H1 (cell line): ENCODE measurements at regions not wholly inside any gene's neighbourhood (a gene's known extent, or its start where the extent isn't known, plus 50 kb on each side); places are given as distances from the start of the nearest gene placed in this dataset.

Source experiments
- CTCF ChIA-PET: fragments of 300-600 bp; sonication (Branson Sonifier 250); formaldehyde crosslinking; loops from one replicate; lab custom pipeline; 2021; ENCODE audit not compliant: partially characterized antibody; lab: Charles Lee
- POLR2A ChIA-PET: fragments of 300-600 bp; sonication (Branson Sonifier 250); formaldehyde crosslinking; loops from one replicate; lab custom pipeline; 2021; ENCODE audit warnings: inconsistent platforms; ENCODE audit not compliant: partially characterized antibody; lab: Charles Lee
- DNase-seq, 2 experiments: peaks; one replicate each; pipeline versions ENCODE4 v3.0.0 to v3.0.0-alpha.2; 2010 to 2022; ENCODE audit warnings: low spot score in 2 of 2, low read depth in 1 of 2, mixed read lengths in 1 of 2
- FAIRE-seq: peaks from 2 replicates; lab custom pipeline; 2011; peaks lifted over from hg19 to GRCh38; lab: Jason Lieb, UNC
- H2AFZ ChIP-seq: 2 replicates; pipeline ENCODE4 v1.8.1; 2012; ENCODE audit warnings: low read length, inconsistent platforms
- H2AK5ac ChIP-seq: 2 replicates; pipeline ENCODE4 v1.6.1; 2013; ENCODE audit warnings: low read depth, low read length
- H2BK120ac ChIP-seq: replicated peaks from 2 replicates; pipeline ENCODE3; 2013; ENCODE audit warnings: low read depth, low read length, inconsistent platforms
- H2BK12ac ChIP-seq: 2 replicates; pipeline ENCODE4 v1.6.1; 2013; ENCODE audit warnings: low read depth, low read length
- H2BK15ac ChIP-seq: 2 replicates; pipeline ENCODE4 v1.6.1; 2013; ENCODE audit warnings: low read length
- H2BK20ac ChIP-seq: 2 replicates; pipeline ENCODE4 v1.6.1; 2013; ENCODE audit warnings: low read length
- H2BK5ac ChIP-seq: 2 replicates; pipeline ENCODE4 v1.6.1; 2013; ENCODE audit warnings: low read depth, low read length
- H3K14ac ChIP-seq: 2 replicates; pipeline ENCODE4 v1.6.1; 2013; ENCODE audit warnings: inconsistent platforms; ENCODE audit not compliant: insufficient read length
- H3K18ac ChIP-seq: 2 replicates; pipeline ENCODE4 v1.6.1; 2013; ENCODE audit warnings: low read length; ENCODE audit errors: extremely low read depth
- H3K23ac ChIP-seq: 2 replicates; pipeline ENCODE4 v1.6.1; 2013; ENCODE audit warnings: inconsistent platforms; ENCODE audit not compliant: insufficient read length
- H3K23me2 ChIP-seq: 2 replicates; pipeline ENCODE4 v1.6.1; 2013; ENCODE audit warnings: low read depth, low read length
- H3K27ac ChIP-seq: 2 replicates; pipeline ENCODE4 v1.6.1; 2011; ENCODE audit warnings: low read depth, low read length, inconsistent platforms
- H3K27me3 ChIP-seq, 4 experiments: replicated peaks in 1 of 4; 1 replicate in 1 of 4; 2 replicates in 3 of 4; pipeline versions ENCODE4 v1.6.1 to v1.8.1; 2011 to 2013; ENCODE audit warnings: low read length in 3 of 4, mild to moderate bottlenecking in 3 of 4, inconsistent platforms in 2 of 4, mixed read lengths in 2 of 4, moderate library complexity in 1 of 4; ENCODE audit not compliant: control insufficient read depth in 3 of 4, insufficient read depth in 3 of 4; ENCODE audit errors: extremely low read depth in 1 of 4
- H3K36me3 ChIP-seq, 4 experiments: 2 replicates each; pipeline versions ENCODE4 v1.6.1 to v1.8.1; 2011 to 2013; ENCODE audit warnings: mild to moderate bottlenecking in 4 of 4, low read length in 3 of 4, moderate library complexity in 2 of 4, control low read depth in 1 of 4, inconsistent platforms in 1 of 4; ENCODE audit not compliant: insufficient read depth in 4 of 4, control insufficient read depth in 2 of 4
- H3K4ac ChIP-seq: replicated peaks from 2 replicates; pipeline ENCODE3; 2013; ENCODE audit warnings: low read length, low read depth, mixed read lengths, inconsistent platforms; ENCODE audit not compliant: insufficient read length
- H3K4me1 ChIP-seq, 4 experiments: replicated peaks in 1 of 4; 1 replicate in 1 of 4; 2 replicates in 3 of 4; pipeline versions ENCODE4 v1.6.1 to v1.8.1; 2011 to 2013; ENCODE audit warnings: low read length in 3 of 4, inconsistent platforms in 2 of 4, mixed read lengths in 1 of 4; ENCODE audit not compliant: insufficient read depth in 4 of 4, control insufficient read depth in 3 of 4
- H3K4me2 ChIP-seq, 2 experiments: 2 replicates each; pipeline versions ENCODE4 v1.6.1 to v1.8.1; 2011 to 2013; ENCODE audit warnings: low read depth in 2 of 2, low read length in 2 of 2, control low read depth in 1 of 2, inconsistent platforms in 1 of 2, mild to moderate bottlenecking in 1 of 2; ENCODE audit not compliant: insufficient read depth in 1 of 2
- H3K4me3 ChIP-seq, 4 experiments: fragments of 200-600, 300-600 bp in 1 of 4; sonication (generic), shearing (Covaris generic), sonication (Bioruptor Twin) in 1 of 4; 2 replicates each; pipeline versions ENCODE4 v1.5.1 to v1.8.1; 2011 to 2016; ENCODE audit warnings: low read length in 4 of 4, low read depth in 3 of 4, control low read depth in 2 of 4, inconsistent platforms in 2 of 4, mild to moderate bottlenecking in 2 of 4, mixed read lengths in 1 of 4, moderate library complexity in 1 of 4; ENCODE audit not compliant: insufficient read depth in 2 of 4; ENCODE audit errors: extremely low read depth in 1 of 4
- H3K56ac ChIP-seq: replicated peaks from 2 replicates; pipeline ENCODE3; 2013; ENCODE audit warnings: low read depth, mild to moderate bottlenecking, mixed read lengths, low read length, inconsistent platforms; ENCODE audit not compliant: insufficient read length
- H3K79me1 ChIP-seq: 2 replicates; pipeline ENCODE4 v1.6.1; 2013; ENCODE audit warnings: low read depth, low read length, control low read depth
- H3K79me2 ChIP-seq, 2 experiments: 2 replicates each; pipeline versions ENCODE4 v1.6.1 to v1.8.1; 2012 to 2013; ENCODE audit warnings: low read length in 2 of 2, mild to moderate bottlenecking in 2 of 2, inconsistent platforms in 1 of 2; ENCODE audit not compliant: insufficient read depth in 2 of 2, control insufficient read depth in 1 of 2
- H3K9ac ChIP-seq, 4 experiments: replicated peaks in 1 of 4; 1 replicate in 1 of 4; 2 replicates in 3 of 4; pipeline versions ENCODE4 v1.6.1 to v1.8.1; 2011 to 2013; ENCODE audit warnings: low read depth in 3 of 4, low read length in 3 of 4, control low read depth in 2 of 4, mild to moderate bottlenecking in 2 of 4, moderate library complexity in 2 of 4, inconsistent platforms in 1 of 4; ENCODE audit errors: extremely low read depth in 1 of 4
- H3K9me3 ChIP-seq, 2 experiments: 2 replicates each; pipeline versions ENCODE4 v1.6.1 to v1.8.1; 2012 to 2013; ENCODE audit warnings: mild to moderate bottlenecking in 2 of 2, moderate library complexity in 2 of 2, control low read depth in 1 of 2, inconsistent platforms in 1 of 2, low read depth in 1 of 2, low read length in 1 of 2, mixed read lengths in 1 of 2; ENCODE audit not compliant: insufficient read depth in 2 of 2
- H4K20me1 ChIP-seq, 2 experiments: replicated peaks in 1 of 2; 2 replicates each; pipeline versions ENCODE3 to v1.8.1; 2011 to 2013; ENCODE audit warnings: inconsistent platforms in 2 of 2, low read length in 2 of 2, mild to moderate bottlenecking in 1 of 2; ENCODE audit not compliant: insufficient read depth in 2 of 2, control insufficient read depth in 1 of 2
- H4K5ac ChIP-seq: 2 replicates; pipeline ENCODE4 v1.6.1; 2013; ENCODE audit warnings: low read length, low read depth, mixed read lengths, inconsistent platforms; ENCODE audit not compliant: insufficient read length
- H4K8ac ChIP-seq: 2 replicates; pipeline ENCODE4 v1.8.0; 2013; ENCODE audit warnings: mild to moderate bottlenecking, moderate library complexity, low read length, inconsistent platforms; ENCODE audit not compliant: insufficient read depth; ENCODE audit errors: extremely low read depth
- H4K91ac ChIP-seq: replicated peaks from 2 replicates; pipeline ENCODE3; 2013; ENCODE audit warnings: low read length, mixed read lengths, inconsistent platforms; ENCODE audit not compliant: insufficient read length
- RAD21 ChIP-seq, 2 experiments: IDR thresholded peaks in 1 of 2; conservative IDR thresholded peaks in 1 of 2; 2 replicates each; pipeline ENCODE4 v1.6.1; 2011; ENCODE audit warnings: low read depth in 2 of 2, low read length in 2 of 2, improper control_type of control experiment in 1 of 2, inconsistent platforms in 1 of 2, mild to moderate bottlenecking in 1 of 2, moderate library complexity in 1 of 2
- SP4 ChIP-seq: IDR thresholded peaks from 2 replicates; pipeline ENCODE4 v1.6.1; 2012; ENCODE audit warnings: low read length, inconsistent platforms
- WGBS, 2 experiments: shearing (Covaris generic) in 1 of 2; methylation state at CpG; one replicate each; pipeline versions ENCODE4 v1.1.6 to v1.1.7; 2013 to 2015; ENCODE audit warnings: low lambda C conversion rate in 2 of 2, mixed read lengths in 2 of 2, inconsistent platforms in 1 of 2, low coverage in 1 of 2, missing lambda C conversion rate in 1 of 2; ENCODE audit not compliant: insufficient replicate concordance in 2 of 2, insufficient coverage in 1 of 2, insufficient read length in 1 of 2; ENCODE audit errors: extremely low coverage in 1 of 2, missing lambda C conversion rate in 1 of 2; 5-methylcytosine and 5-hydroxymethylcytosine counted together

GRCh38 chr7:113715981-113716856 lies 202.6 kb downstream of the PPP1R3A start:
- H3K36me3 ChIP-seq = no peaks in the 10 kb centered on the region
- no peaks in the 10 kb centered on the region for H3K4me1 ChIP-seq
- H3K79me2 ChIP-seq = no peaks in the 10 kb centered on the region
- TF ChIP-seq RAD21 (IDR thresholded peaks at IDR 0.05 in 1 of 2, conservative IDR thresholded peaks at IDR 0.05 in 1 of 2; ENCODE audit: low read depth in 2 of 2, low read length in 2 of 2) (no peak), SP4 (no peak)
- H3K4me2 ChIP-seq = no peak overlapping the region
- no peak for DNase-seq
- H3K18ac ChIP-seq = no peak overlapping the region
- H3K23me2 ChIP-seq = no peaks in the 10 kb centered on the region; the same call in 1 of the 2 replicates
- no peak overlapping the region for H3K56ac ChIP-seq
- FAIRE-seq = no peak
- H2BK5ac ChIP-seq = no peak overlapping the region
- no peak overlapping the region for H3K9ac ChIP-seq
- no peak overlapping the region for H2AFZ ChIP-seq
- no peak overlapping the region for H2BK120ac ChIP-seq
- 68% methylated on average over 8 of the region's 8 CpGs; no CpG with 5 or more reads in 1 of the 2 experiments for WGBS, 2 experiments
- no peak overlapping the region for H3K27ac ChIP-seq
- H4K8ac ChIP-seq = no peak overlapping the region
- ChIA-PET CTCF (interaction anchor here (1.0 to 2.7 kb wide), 2 partner anchors 10 to 312 kb away, joined by 3 to 7 read pairs; no protein-coding TSS in a partner anchor), POLR2A (no interaction called here)
- H3K27me3 ChIP-seq = no peaks in the 10 kb centered on the region
- no peak overlapping the region for H3K23ac ChIP-seq
- no peaks in the 10 kb centered on the region for H4K20me1 ChIP-seq
- H3K79me1 ChIP-seq = no peaks in the 10 kb centered on the region
- H3K4ac ChIP-seq = no peak overlapping the region
- H2AK5ac ChIP-seq = no peak overlapping the region
- H2BK12ac ChIP-seq = no peak overlapping the region
- H2BK15ac ChIP-seq = no peak overlapping the region
- no peak overlapping the region for H3K14ac ChIP-seq
- H4K5ac ChIP-seq = no peak overlapping the region
- no peaks in the 10 kb centered on the region for H3K9me3 ChIP-seq
- no peak overlapping the region for H2BK20ac ChIP-seq
- H4K91ac ChIP-seq = no peak overlapping the region
- no peak overlapping the region for H3K4me3 ChIP-seq
